D721Med (cell line): ENCODE measurements at regions not wholly inside any gene's neighbourhood (a gene's known extent, or its start where the extent isn't known, plus 50 kb on each side); places are given as distances from the start of the nearest gene placed in this dataset.

Experiments used
- DNase-seq: peaks from one replicate; pipeline ENCODE4 v3.0.0; 2011; ENCODE audit warnings: low spot score; ENCODE audit not compliant: insufficient read length
- FAIRE-seq: peaks from 2 replicates; lab custom pipeline; 2011; peaks lifted over from hg19 to GRCh38; lab: Jason Lieb, UNC
- CTCF ChIP-seq: IDR thresholded peaks from 2 replicates; pipeline ENCODE4 v1.5.1; 2012; ENCODE audit warnings: mild to moderate bottlenecking, control low read depth; ENCODE audit not compliant: insufficient read depth; ENCODE audit errors: missing control alignments

GRCh38 chr1:106956721-106957120, 99.8 kb upstream of the PRMT6 start:
- FAIRE-seq = no peak
- no peak for TF ChIP-seq CTCF
- DNase-seq = no peak

GRCh38 chr1:106957795-106958194, 98.7 kb upstream of the PRMT6 start:
- FAIRE-seq (no peak), DNase-seq (no peak)
- no peak for TF ChIP-seq CTCF

- no peak for TF ChIP-seq CTCF
- DNase-seq = no peak
- FAIRE-seq = no peak
These were observed 96.1 kb upstream of the PRMT6 start for GRCh38 chr1:106960412-106960811.

GRCh38 chr1:106961646-106962045, 94.8 kb upstream of the PRMT6 start:
- DNase-seq = no peak
- TF ChIP-seq CTCF = no peak
- no peak for FAIRE-seq

- no peak for FAIRE-seq
These were observed 93.9 kb upstream of the PRMT6 start for GRCh38 chr1:106962591-106962990.

GRCh38 chr1:106964495-106964894, 92.0 kb upstream of the PRMT6 start:
- DNase-seq (no peak), FAIRE-seq (no peak)
- TF ChIP-seq CTCF = no peak

More at GRCh38 chr1:106962591-106962990, 93.9 kb upstream of the PRMT6 start:
- no peak for DNase-seq
- TF ChIP-seq CTCF = no peak

- FAIRE-seq (no peak), DNase-seq (no peak)
- TF ChIP-seq CTCF = no peak
These were observed 87.8 kb upstream of the PRMT6 start for GRCh38 chr1:106968644-106969043.
